Fibroblast of villous mesenchyme (primary cell): ENCODE measurements at regions not wholly inside any gene's neighbourhood (a gene's known extent, or its start where the extent isn't known, plus 50 kb on each side); places are given as distances from the start of the nearest gene placed in this dataset.

ENCODE experiments used
- DNase-seq: peaks from one replicate; pipeline ENCODE4 v3.0.0-alpha.2; 2010; ENCODE audit warnings: low read depth
- H3K4me3 ChIP-seq: 2 replicates; pipeline ENCODE4 v1.5.1; 2011; ENCODE audit warnings: low read depth, mild to moderate bottlenecking, low read length
- TF ChIP-seq, protein P1 (sequence below): IDR thresholded peaks from 2 replicates; pipeline ENCODE4 v1.5.1; 2012; ENCODE audit warnings: low read depth, mild to moderate bottlenecking, low read length; ENCODE audit not compliant: insufficient read depth

DNA sequence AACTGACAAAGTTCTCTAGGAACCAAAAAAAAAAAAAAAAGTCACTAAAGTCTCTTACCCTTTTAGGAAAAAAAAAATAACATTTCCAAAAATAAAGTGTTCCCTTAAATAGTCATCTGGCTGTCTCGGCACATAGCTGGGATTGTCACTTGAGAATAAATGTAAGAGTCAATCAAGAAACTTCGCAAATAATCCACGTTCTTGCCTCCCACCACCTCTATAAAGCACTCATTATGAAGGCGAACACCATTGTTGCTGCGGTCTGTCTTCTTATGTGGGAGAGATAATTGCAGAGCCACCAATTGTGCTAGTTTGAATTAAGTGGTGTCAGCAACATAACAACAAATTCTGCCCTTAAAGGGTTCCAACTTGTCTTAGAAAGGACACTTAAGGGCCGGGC is 163.7 kb downstream of the FBXO15 start:
- TF ChIP-seq, protein P1, sequence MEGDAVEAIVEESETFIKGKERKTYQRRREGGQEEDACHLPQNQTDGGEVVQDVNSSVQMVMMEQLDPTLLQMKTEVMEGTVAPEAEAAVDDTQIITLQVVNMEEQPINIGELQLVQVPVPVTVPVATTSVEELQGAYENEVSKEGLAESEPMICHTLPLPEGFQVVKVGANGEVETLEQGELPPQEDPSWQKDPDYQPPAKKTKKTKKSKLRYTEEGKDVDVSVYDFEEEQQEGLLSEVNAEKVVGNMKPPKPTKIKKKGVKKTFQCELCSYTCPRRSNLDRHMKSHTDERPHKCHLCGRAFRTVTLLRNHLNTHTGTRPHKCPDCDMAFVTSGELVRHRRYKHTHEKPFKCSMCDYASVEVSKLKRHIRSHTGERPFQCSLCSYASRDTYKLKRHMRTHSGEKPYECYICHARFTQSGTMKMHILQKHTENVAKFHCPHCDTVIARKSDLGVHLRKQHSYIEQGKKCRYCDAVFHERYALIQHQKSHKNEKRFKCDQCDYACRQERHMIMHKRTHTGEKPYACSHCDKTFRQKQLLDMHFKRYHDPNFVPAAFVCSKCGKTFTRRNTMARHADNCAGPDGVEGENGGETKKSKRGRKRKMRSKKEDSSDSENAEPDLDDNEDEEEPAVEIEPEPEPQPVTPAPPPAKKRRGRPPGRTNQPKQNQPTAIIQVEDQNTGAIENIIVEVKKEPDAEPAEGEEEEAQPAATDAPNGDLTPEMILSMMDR, result no peak
- no peak overlapping the region for H3K4me3 ChIP-seq
- DNase-seq, result no peak

DNA sequence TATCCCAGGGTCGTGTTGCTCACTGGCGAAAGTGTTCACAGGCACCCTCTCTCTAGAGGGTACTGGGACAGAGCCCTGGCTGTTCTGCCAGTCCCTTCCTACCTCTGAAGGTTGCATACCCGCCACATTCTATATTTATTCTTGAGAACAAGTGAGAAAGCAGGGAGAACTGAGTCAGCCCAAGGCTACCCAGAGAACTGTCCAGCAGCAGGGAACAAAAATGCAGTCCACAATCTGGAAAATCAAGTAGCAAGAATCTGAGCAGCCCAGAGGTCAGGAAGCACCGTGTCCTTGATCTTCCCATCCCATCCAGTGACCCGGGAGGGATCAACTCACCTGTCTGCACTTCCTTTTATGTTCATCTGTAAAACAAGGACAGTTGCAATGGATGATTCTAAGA is 164.1 kb downstream of the FBXO15 start:
- TF ChIP-seq, protein P1, result no peak
- no peak overlapping the region for H3K4me3 ChIP-seq
- DNase-seq, result no peak

DNA sequence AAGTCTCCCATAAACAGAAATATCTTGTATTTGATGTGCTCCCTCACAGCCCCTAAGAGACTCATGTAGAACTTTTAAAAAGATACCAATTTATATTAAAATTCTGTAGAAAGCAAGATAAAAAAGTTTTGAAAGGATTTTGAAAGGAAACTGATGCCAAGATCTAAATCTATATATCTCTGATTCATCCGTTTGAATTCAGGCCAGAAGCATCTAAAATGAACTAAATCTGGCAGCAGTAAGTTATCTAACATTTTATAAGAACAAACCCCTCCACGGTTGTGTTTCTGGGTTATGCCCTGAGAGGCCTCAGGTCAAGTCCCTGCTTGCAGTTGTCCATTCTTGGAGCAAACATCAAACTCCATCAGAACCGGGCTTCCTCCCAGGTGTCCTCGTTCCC is 165.8 kb downstream of the FBXO15 start:
- H3K4me3 ChIP-seq, result no peak overlapping the region
- TF ChIP-seq, protein P1, result no peak
- DNase-seq, result peak; percentile 3

DNA sequence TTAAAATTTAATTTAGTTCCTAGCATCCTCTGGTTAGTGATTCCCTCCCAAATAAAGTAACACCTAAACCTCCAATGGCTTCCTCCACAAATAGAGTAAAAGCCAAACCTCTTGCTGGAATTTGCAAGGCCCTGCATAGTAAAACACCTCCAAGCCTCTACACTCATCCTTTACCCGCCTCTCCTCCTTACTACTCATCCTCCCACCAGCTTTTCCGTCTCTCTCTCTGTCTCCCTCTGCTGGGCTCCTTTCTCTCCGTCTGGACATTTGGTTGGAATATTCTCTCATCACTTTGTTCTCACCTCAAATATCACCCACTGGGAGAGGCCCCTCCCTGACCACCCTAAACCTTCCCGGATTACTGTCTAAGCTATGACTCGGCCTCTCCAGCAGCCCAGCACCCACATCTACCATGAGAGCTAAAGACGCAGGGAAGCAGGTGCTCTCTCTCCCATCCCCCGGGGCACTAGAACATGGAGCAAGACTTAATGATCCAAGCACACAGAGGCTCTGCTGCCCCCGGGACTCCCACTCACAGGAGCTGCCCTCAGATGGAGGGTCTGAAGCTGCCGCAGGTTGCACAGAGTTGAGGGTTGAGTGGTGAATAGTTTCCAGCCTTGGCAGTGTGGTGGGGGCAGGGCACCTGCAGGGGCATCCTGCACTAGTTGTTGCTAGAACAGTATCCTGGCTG is 167.2 kb downstream of the FBXO15 start:
- H3K4me3 ChIP-seq, result no peak overlapping the region
- TF ChIP-seq, protein P1, result peak; percentile 75
- peak; percentile 28 for DNase-seq

DNA sequence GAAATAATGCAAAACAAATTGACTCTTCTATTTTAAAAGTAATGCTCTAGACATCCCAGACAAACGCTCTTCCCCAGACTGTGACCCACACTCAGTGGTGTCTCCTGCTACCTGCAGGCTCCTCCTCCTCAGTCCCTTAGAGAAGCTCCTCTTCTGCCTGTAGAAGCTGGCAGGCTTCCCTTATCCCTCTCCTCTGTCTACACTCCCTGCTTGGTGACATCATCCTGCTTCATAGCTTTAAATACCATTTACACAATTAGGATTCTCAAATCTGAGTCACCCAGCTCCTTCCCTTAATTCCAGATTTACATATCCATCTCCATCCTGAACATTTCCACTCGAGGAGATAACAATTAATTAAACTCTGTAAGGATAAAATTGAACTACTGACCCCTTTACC is 167.9 kb downstream of the FBXO15 start:
- TF ChIP-seq, protein P1, result no peak
- DNase-seq, result peak; percentile 47
- H3K4me3 ChIP-seq, result no peak overlapping the region

DNA sequence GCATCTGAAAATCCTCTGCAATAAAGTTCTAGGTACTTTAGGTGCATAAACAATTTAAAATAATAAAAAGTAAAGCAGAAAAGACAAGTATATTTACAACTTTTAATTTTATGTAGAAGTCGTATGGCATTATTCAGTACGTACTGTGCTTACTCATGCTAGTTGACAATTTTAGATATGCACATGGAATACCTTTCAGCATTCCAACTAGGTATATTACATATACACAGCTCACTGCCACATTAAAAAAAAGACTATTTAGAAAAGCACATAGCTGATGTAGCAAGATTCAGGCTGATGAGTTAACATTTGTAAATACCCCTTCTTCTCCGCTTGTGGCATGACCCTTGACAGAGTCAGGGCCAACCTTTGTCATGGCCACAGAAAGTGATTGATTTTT is 171.2 kb downstream of the FBXO15 start:
- H3K4me3 ChIP-seq, result no peak overlapping the region
- TF ChIP-seq, protein P1, result no peak
- DNase-seq, result no peak

DNA sequence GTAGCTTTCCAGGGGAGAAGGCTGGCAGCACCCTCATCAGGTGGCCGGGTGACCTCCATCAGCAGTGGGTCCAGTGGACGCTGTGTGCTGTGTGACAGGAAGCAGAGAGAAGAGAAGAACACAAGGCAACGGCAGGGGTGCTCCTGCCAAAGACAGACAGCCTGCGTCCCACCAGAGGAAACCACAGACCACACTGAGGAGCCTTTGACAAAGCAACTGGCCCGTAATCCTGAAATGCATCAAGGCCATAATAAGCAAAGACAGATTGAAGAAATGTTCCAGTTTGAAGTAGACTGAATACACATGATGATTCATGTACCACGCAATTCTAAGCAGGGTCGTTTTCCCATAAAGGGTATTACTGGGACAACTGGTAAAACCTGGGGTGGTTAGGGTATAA is 172.4 kb downstream of the FBXO15 start:
- TF ChIP-seq, protein P1, result no peak
- no peak overlapping the region for H3K4me3 ChIP-seq
- DNase-seq, result peak; percentile 20
